ENCODE measurements at regions not wholly inside any gene's neighbourhood (a gene's known extent, or its start where the extent isn't known, plus 50 kb on each side); places are given as distances from the start of the nearest gene placed in this dataset.

DNA sequence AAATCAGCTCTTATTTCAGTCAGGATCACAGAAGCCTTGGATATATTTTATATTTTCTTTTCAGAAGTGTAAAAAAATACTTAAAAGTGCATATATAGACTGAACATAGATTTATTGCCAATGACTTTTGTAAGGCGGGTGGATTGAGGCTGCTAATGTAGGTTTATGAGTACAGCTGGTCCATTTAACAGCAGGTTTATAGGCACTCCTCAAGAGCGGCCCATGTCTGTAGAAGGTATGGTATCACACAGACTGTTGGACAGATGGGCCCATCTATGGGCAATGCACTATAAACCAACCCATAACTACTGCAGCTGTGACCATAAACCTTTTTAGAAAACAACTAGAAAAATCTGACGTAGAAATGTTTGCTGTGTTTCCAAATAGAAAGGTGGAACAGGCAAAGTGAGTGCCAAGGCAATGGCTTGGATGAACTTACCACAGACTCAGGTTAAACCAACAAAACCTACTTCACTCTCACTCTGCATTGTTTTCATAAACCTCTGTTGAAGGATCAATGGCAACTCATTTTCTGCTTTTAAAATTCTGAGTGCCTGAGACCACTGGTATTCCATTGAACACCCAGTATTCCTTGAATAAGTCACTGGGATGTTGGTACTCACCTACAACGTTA, 170.6 kb upstream of the EYA4 start:
- Histone ChIP-seq H4K20me1 (ENCODE audit: insufficient read depth, low read length) (no peaks in the 10 kb centered on the region), H3K4me2 (ENCODE audit: insufficient read depth, low read length) (no peak overlapping the region), H3K4me1 (ENCODE audit: insufficient read depth, low read length) (no peaks in the 10 kb centered on the region), H3K9me3 (ENCODE audit: low read depth, low read length) (no peaks in the 10 kb centered on the region), H3K36me3 (ENCODE audit: insufficient read depth, low read length) (no peaks in the 10 kb centered on the region), H3K4me3 (ENCODE audit: insufficient read depth, low read length) (no peak overlapping the region), H3K79me2 (ENCODE audit: insufficient read depth, low read length) (no peaks in the 10 kb centered on the region), H2AFZ (ENCODE audit: low read length) (no peak overlapping the region), H3K27ac (ENCODE audit: low read depth, low read length) (no peak overlapping the region), H3K27me3 (ENCODE audit: insufficient read depth, low read length) (peaks cover 2% of the 10 kb centered on the region)
- no peak for DNase-seq (ENCODE audit: insufficient read length, low spot score, missing footprints)
- TF ChIP-seq, protein P1, sequence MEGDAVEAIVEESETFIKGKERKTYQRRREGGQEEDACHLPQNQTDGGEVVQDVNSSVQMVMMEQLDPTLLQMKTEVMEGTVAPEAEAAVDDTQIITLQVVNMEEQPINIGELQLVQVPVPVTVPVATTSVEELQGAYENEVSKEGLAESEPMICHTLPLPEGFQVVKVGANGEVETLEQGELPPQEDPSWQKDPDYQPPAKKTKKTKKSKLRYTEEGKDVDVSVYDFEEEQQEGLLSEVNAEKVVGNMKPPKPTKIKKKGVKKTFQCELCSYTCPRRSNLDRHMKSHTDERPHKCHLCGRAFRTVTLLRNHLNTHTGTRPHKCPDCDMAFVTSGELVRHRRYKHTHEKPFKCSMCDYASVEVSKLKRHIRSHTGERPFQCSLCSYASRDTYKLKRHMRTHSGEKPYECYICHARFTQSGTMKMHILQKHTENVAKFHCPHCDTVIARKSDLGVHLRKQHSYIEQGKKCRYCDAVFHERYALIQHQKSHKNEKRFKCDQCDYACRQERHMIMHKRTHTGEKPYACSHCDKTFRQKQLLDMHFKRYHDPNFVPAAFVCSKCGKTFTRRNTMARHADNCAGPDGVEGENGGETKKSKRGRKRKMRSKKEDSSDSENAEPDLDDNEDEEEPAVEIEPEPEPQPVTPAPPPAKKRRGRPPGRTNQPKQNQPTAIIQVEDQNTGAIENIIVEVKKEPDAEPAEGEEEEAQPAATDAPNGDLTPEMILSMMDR (IDR thresholded peaks at IDR 0.05; ENCODE audit: extremely low read depth, low read depth, low read length) = no peak

DNA sequence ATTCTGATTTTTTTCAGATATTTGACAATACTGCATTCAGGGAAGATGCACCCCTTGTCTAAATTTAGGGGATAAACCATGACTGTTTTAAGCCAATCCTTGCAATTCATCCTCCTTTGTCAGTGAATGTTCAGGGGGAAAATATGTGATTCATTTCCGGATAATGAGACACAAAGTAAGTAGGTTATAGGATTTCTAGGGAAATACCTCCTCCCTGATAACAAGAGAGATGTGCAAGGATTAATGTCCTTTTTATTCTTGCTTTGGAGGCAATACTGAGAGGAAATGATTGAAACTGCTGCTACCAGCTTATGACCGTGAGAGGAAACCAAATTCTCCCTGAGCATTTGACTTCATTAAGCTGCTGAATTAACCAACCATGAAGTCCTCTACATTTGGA, 161.3 kb upstream of the EYA4 start:
- Histone ChIP-seq H4K20me1 (ENCODE audit: insufficient read depth, low read length) (no peaks in the 10 kb centered on the region), H2AFZ (ENCODE audit: low read length) (no peak overlapping the region), H3K9me3 (ENCODE audit: low read depth, low read length) (no peaks in the 10 kb centered on the region), H3K4me3 (ENCODE audit: insufficient read depth, low read length) (no peak overlapping the region), H3K36me3 (ENCODE audit: insufficient read depth, low read length) (no peaks in the 10 kb centered on the region), H3K4me2 (ENCODE audit: insufficient read depth, low read length) (no peak overlapping the region), H3K79me2 (ENCODE audit: insufficient read depth, low read length) (no peaks in the 10 kb centered on the region), H3K4me1 (ENCODE audit: insufficient read depth, low read length) (no peaks in the 10 kb centered on the region), H3K27ac (ENCODE audit: low read depth, low read length) (no peak overlapping the region), H3K27me3 (ENCODE audit: insufficient read depth, low read length) (no peaks in the 10 kb centered on the region)
- TF ChIP-seq, protein P1 (IDR thresholded peaks at IDR 0.05; ENCODE audit: extremely low read depth, low read depth, low read length) = no peak
- DNase-seq (ENCODE audit: insufficient read length, low spot score, missing footprints) = no peak

DNA sequence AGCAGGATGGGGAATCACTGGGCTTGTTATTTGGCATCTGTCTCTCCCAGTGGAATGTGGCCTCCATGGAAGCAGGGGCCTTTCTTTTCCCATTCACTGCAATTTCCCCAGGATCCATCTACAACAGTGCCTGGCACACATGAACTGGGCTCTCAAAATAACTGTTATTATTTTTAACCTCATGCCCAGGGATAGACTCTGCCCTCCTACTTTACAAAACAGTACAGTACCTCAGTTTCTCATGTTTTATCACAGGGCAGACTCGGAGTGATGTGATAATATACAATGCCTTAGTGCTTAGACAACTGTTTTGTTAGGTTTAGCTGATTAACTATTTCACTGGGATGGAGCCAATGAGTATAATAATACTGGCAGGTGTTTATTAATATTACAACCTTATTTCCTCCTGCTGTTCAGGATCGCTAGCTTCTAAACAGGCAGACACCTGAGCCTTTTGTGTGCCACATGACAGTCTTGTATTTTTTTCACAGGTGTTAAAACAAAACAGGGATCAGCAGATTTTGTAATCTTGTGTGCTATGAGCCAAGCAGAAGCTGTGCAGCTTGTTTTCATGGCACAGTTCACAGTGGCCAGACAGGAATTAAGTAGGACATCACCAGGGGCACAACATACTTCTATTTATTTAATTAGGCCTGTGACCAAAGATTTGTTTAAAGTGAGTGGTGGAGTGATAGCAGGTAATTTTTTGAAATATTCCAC, 157.7 kb upstream of the EYA4 start:
- H3K4me2 ChIP-seq (ENCODE audit: insufficient read depth, low read length) = no peak overlapping the region
- H3K4me3 ChIP-seq (ENCODE audit: insufficient read depth, low read length) = no peak overlapping the region
- no peaks in the 10 kb centered on the region for H3K9me3 ChIP-seq (ENCODE audit: low read depth, low read length)
- no peaks in the 10 kb centered on the region for H4K20me1 ChIP-seq (ENCODE audit: insufficient read depth, low read length)
- no peak overlapping the region for H3K27ac ChIP-seq (ENCODE audit: low read depth, low read length)
- no peaks in the 10 kb centered on the region for H3K36me3 ChIP-seq (ENCODE audit: insufficient read depth, low read length)
- no peaks in the 10 kb centered on the region for H3K79me2 ChIP-seq (ENCODE audit: insufficient read depth, low read length)
- DNase-seq (ENCODE audit: insufficient read length, low spot score, missing footprints) = no peak
- H3K4me1 ChIP-seq (ENCODE audit: insufficient read depth, low read length) = no peaks in the 10 kb centered on the region
- H3K27me3 ChIP-seq (ENCODE audit: insufficient read depth, low read length) = no peaks in the 10 kb centered on the region
- TF ChIP-seq, protein P1 (IDR thresholded peaks at IDR 0.05; ENCODE audit: extremely low read depth, low read depth, low read length) = no peak
- no peak overlapping the region for H2AFZ ChIP-seq (ENCODE audit: low read length)

DNA sequence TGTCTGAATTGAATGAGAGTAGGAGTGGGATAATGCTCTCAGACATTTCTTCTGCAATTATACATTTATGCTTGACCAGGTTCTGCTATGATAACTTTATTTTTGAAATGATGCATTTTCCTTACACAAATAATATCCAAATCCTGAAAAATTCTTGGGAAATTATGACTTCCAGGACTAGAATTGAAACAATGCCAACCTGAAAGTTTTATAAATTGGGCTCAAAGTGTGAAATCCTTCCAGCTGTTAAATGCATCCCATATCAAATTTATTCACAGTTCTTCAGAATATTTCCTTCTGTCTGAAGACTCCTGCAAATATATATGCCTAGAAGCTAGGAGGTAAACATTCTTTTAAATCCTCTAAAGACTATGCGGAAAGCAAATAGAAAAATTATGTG, 155.7 kb upstream of the EYA4 start:
- no peaks in the 10 kb centered on the region for H4K20me1 ChIP-seq (ENCODE audit: insufficient read depth, low read length)

More for the DNA sequence above, 155.7 kb upstream of the EYA4 start:
- Histone ChIP-seq H2AFZ (ENCODE audit: low read length) (no peak overlapping the region), H3K4me1 (ENCODE audit: insufficient read depth, low read length) (no peaks in the 10 kb centered on the region), H3K36me3 (ENCODE audit: insufficient read depth, low read length) (no peaks in the 10 kb centered on the region), H3K4me3 (ENCODE audit: insufficient read depth, low read length) (no peak overlapping the region), H3K9me3 (ENCODE audit: low read depth, low read length) (no peaks in the 10 kb centered on the region), H3K79me2 (ENCODE audit: insufficient read depth, low read length) (no peaks in the 10 kb centered on the region), H3K27me3 (ENCODE audit: insufficient read depth, low read length) (no peaks in the 10 kb centered on the region), H3K27ac (ENCODE audit: low read depth, low read length) (no peak overlapping the region), H3K4me2 (ENCODE audit: insufficient read depth, low read length) (no peak overlapping the region)
- TF ChIP-seq, protein P1 (IDR thresholded peaks at IDR 0.05; ENCODE audit: extremely low read depth, low read depth, low read length) = no peak
- no peak for DNase-seq (ENCODE audit: insufficient read length, low spot score, missing footprints)

All from osteoblast (primary cell).